DND-41 (cell line): ENCODE measurements at regions not wholly inside any gene's neighbourhood (a gene's known extent, or its start where the extent isn't known, plus 50 kb on each side); places are given as distances from the start of the nearest gene placed in this dataset.

Source experiments
- CTCF ChIP-seq: IDR thresholded peaks from 2 replicates; pipeline ENCODE4 v1.5.1; 2012; ENCODE audit warnings: borderline replicate concordance, low read length, moderate library complexity, mild to moderate bottlenecking; ENCODE audit not compliant: poor library complexity, severe bottlenecking; ENCODE audit errors: extremely low read depth
- EZH2 ChIP-seq: IDR thresholded peaks from 3 replicates; pipeline ENCODE4 v1.6.1; 2012; ENCODE audit warnings: borderline replicate concordance, low read depth, mild to moderate bottlenecking, moderate library complexity, low read length, inconsistent platforms; ENCODE audit not compliant: severe bottlenecking

GRCh38 chr3:66722675-66723074 lies 221.9 kb upstream of the LRIG1 start:
- no peak for TF ChIP-seq CTCF
- TF ChIP-seq EZH2, result no peak
